ENCODE measurements at regions not wholly inside any gene's neighbourhood (a gene's known extent, or its start where the extent isn't known, plus 50 kb on each side); places are given as distances from the start of the nearest gene placed in this dataset.

DNA sequence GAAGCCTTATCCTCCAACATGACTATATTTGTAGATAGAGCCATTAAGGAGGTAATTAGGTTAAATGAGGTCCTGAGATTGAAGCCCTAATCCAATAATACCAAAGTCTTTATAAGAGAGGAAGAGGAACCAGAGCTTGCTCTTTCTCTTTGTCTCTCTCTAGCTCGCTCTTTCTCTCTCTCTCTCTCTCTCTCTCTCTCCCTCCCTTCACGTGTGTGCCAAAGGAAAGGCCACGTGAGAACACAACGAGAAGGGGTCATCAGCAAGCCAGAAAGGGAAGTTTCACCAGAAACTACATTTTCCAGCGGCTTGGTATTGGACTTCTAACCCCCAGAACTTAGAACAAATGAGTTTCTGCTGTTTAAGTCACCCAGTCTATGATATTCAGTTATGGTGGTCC, 1540.5 kb downstream of the C4orf33 start:
- TF ChIP-seq, protein P1, sequence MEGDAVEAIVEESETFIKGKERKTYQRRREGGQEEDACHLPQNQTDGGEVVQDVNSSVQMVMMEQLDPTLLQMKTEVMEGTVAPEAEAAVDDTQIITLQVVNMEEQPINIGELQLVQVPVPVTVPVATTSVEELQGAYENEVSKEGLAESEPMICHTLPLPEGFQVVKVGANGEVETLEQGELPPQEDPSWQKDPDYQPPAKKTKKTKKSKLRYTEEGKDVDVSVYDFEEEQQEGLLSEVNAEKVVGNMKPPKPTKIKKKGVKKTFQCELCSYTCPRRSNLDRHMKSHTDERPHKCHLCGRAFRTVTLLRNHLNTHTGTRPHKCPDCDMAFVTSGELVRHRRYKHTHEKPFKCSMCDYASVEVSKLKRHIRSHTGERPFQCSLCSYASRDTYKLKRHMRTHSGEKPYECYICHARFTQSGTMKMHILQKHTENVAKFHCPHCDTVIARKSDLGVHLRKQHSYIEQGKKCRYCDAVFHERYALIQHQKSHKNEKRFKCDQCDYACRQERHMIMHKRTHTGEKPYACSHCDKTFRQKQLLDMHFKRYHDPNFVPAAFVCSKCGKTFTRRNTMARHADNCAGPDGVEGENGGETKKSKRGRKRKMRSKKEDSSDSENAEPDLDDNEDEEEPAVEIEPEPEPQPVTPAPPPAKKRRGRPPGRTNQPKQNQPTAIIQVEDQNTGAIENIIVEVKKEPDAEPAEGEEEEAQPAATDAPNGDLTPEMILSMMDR (IDR thresholded peaks at IDR 0.05) = no peak
- no peak for TF ChIP-seq POLR2A (IDR thresholded peaks at IDR 0.05)
